GM19438 (cell line): ENCODE measurements at regions not wholly inside any gene's neighbourhood (a gene's known extent, or its start where the extent isn't known, plus 50 kb on each side); places are given as distances from the start of the nearest gene placed in this dataset.

Experiments
- ATAC-seq: cut with Tn5 transposase; IDR thresholded peaks from one replicate; pipeline ENCODE4 v1.9.1; 2021; ENCODE audit warnings: low read depth; ENCODE audit not compliant: unreplicated experiment

- ATAC-seq = no peak
Observed at GRCh38 chr16:51756447-51757123, 605.5 kb upstream of the SALL1 start.

- ATAC-seq = no peak
Observed at GRCh38 chr16:51755577-51756355, 604.7 kb upstream of the SALL1 start.

GRCh38 chr16:51755039-51755501 is 604.0 kb upstream of the SALL1 start:
- no peak for ATAC-seq

GRCh38 chr16:51753467-51754127 is 602.5 kb upstream of the SALL1 start:
- no peak for ATAC-seq

GRCh38 chr16:51752438-51752995 is 601.4 kb upstream of the SALL1 start:
- no peak for ATAC-seq

- no peak for ATAC-seq
Observed at GRCh38 chr16:51747329-51747728, 596.3 kb upstream of the SALL1 start.

- ATAC-seq = no peak
Observed at GRCh38 chr16:51734220-51734619, 583.1 kb upstream of the SALL1 start.

- no peak for ATAC-seq
Observed at GRCh38 chr16:51733181-51733580, 582.1 kb upstream of the SALL1 start.

- ATAC-seq = no peak
Observed at GRCh38 chr16:51731160-51731559, 580.1 kb upstream of the SALL1 start.

- ATAC-seq = no peak
Observed at GRCh38 chr16:51723036-51723724, 572.1 kb upstream of the SALL1 start.

GRCh38 chr16:51722467-51722866 is 571.4 kb upstream of the SALL1 start:
- no peak for ATAC-seq

GRCh38 chr16:51719376-51719775 is 568.3 kb upstream of the SALL1 start:
- ATAC-seq = no peak

- no peak for ATAC-seq
Observed at GRCh38 chr16:51716195-51716594, 565.1 kb upstream of the SALL1 start.

GRCh38 chr16:51713502-51713901 is 562.4 kb upstream of the SALL1 start:
- ATAC-seq = no peak

- ATAC-seq = no peak
Observed at GRCh38 chr16:51710905-51711563, 560.0 kb upstream of the SALL1 start.

GRCh38 chr16:51710186-51710585 is 559.1 kb upstream of the SALL1 start:
- ATAC-seq = no peak

GRCh38 chr16:51708861-51709260 is 557.8 kb upstream of the SALL1 start:
- no peak for ATAC-seq

GRCh38 chr16:51707666-51708065 is 556.6 kb upstream of the SALL1 start:
- ATAC-seq = no peak

- ATAC-seq = no peak
Observed at GRCh38 chr16:51705142-51705541, 554.1 kb upstream of the SALL1 start.

GRCh38 chr16:51701025-51701424 is 550.0 kb upstream of the SALL1 start:
- no peak for ATAC-seq
